ENCODE measurements at regions not wholly inside any gene's neighbourhood (a gene's known extent, or its start where the extent isn't known, plus 50 kb on each side); places are given as distances from the start of the nearest gene placed in this dataset.

GRCh38 chr18:28559511-28559910 lies 382.6 kb upstream of the CDH2 start:
- H3K27me3 ChIP-seq = no peaks in the 10 kb centered on the region
- H3K9me3 ChIP-seq = no peaks in the 10 kb centered on the region
- H3K4me1 ChIP-seq = no peaks in the 10 kb centered on the region
- no peak overlapping the region for H3K27ac ChIP-seq
- no peak overlapping the region for H3K4me3 ChIP-seq
- intact Hi-C loops (cut with DNase I) = no loop called here
- no peaks in the 10 kb centered on the region for H3K36me3 ChIP-seq
- no peak for DNase-seq
- no peak for ATAC-seq
- TF ChIP-seq, protein P1, sequence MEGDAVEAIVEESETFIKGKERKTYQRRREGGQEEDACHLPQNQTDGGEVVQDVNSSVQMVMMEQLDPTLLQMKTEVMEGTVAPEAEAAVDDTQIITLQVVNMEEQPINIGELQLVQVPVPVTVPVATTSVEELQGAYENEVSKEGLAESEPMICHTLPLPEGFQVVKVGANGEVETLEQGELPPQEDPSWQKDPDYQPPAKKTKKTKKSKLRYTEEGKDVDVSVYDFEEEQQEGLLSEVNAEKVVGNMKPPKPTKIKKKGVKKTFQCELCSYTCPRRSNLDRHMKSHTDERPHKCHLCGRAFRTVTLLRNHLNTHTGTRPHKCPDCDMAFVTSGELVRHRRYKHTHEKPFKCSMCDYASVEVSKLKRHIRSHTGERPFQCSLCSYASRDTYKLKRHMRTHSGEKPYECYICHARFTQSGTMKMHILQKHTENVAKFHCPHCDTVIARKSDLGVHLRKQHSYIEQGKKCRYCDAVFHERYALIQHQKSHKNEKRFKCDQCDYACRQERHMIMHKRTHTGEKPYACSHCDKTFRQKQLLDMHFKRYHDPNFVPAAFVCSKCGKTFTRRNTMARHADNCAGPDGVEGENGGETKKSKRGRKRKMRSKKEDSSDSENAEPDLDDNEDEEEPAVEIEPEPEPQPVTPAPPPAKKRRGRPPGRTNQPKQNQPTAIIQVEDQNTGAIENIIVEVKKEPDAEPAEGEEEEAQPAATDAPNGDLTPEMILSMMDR (IDR thresholded peaks at IDR 0.05) = no peak

GRCh38 chr18:28541934-28542333 lies 365.0 kb upstream of the CDH2 start:
- no peak for DNase-seq
- H3K27me3 ChIP-seq = no peaks in the 10 kb centered on the region
- no peak overlapping the region for H3K27ac ChIP-seq
- TF ChIP-seq, protein P1 (IDR thresholded peaks at IDR 0.05) = no peak
- H3K4me3 ChIP-seq = no peak overlapping the region
- no peaks in the 10 kb centered on the region for H3K36me3 ChIP-seq
- intact Hi-C loops (cut with DNase I) = no loop called here
- no peaks in the 10 kb centered on the region for H3K9me3 ChIP-seq
- H3K4me1 ChIP-seq = no peaks in the 10 kb centered on the region
- ATAC-seq = no peak

- intact Hi-C loops (cut with DNase I) = no loop called here
- H3K27ac ChIP-seq = no peak overlapping the region
- TF ChIP-seq, protein P1 (IDR thresholded peaks at IDR 0.05) = no peak
- ATAC-seq = no peak
- H3K9me3 ChIP-seq = no peaks in the 10 kb centered on the region
- no peak for DNase-seq
- H3K4me3 ChIP-seq = no peak overlapping the region
- H3K4me1 ChIP-seq = no peaks in the 10 kb centered on the region
- no peaks in the 10 kb centered on the region for H3K36me3 ChIP-seq
- H3K27me3 ChIP-seq = no peaks in the 10 kb centered on the region
These were observed 364.5 kb upstream of the CDH2 start for GRCh38 chr18:28541276-28541930.

DNA sequence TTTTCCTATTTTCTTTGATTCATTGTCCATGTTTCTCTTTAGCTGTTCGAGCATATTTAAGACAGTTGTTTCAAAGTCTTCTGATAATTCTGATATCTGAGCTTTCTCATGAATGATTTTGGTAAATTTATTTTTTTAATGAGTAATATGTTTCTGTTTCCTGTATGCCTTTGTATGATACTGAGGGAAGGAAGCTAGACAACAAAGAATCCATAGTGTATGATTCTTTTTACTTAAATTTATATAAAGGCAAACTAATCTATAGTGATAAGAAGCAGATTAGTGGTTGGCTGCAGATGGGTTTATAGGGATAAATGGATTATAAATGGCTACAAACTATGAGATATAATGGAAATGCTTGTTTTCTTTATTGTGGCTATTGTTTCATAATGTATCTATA lies 352.7 kb upstream of the CDH2 start:
- TF ChIP-seq, protein P1 (IDR thresholded peaks at IDR 0.05) = no peak
- H3K27ac ChIP-seq = no peak overlapping the region

GRCh38 chr18:28526196-28526595 lies 349.3 kb upstream of the CDH2 start:
- DNase-seq (no peak), ATAC-seq (no peak)
- TF ChIP-seq, protein P1 (IDR thresholded peaks at IDR 0.05) = no peak
- no peaks in the 10 kb centered on the region for H3K4me1 ChIP-seq
- intact Hi-C loops (cut with DNase I) = no loop called here
- no peaks in the 10 kb centered on the region for H3K27me3 ChIP-seq
- H3K36me3 ChIP-seq = no peaks in the 10 kb centered on the region
- no peak overlapping the region for H3K4me3 ChIP-seq
- no peaks in the 10 kb centered on the region for H3K9me3 ChIP-seq
- H3K27ac ChIP-seq = no peak overlapping the region

More for the DNA sequence above, 352.7 kb upstream of the CDH2 start:
- Histone ChIP-seq H3K9me3 (no peaks in the 10 kb centered on the region), H3K4me3 (no peak overlapping the region), H3K36me3 (no peaks in the 10 kb centered on the region), H3K27me3 (no peaks in the 10 kb centered on the region), H3K4me1 (no peaks in the 10 kb centered on the region)
- no peak for DNase-seq
- ATAC-seq = no peak
- intact Hi-C loops (cut with DNase I) = no loop called here

Data from upper lobe of right lung (tissue), 1 donor.